CD14-positive monocyte (primary cell): ENCODE measurements at regions not wholly inside any gene's neighbourhood (a gene's known extent, or its start where the extent isn't known, plus 50 kb on each side); places are given as distances from the start of the nearest gene placed in this dataset.

Source experiments
- DNase-seq, 3 donors: peaks; one replicate each; pipeline ENCODE4 v3.0.0-alpha.2; 2011 to 2022
- H2AFZ ChIP-seq: 2 replicates; pipeline ENCODE4 v1.6.0; 2012; ENCODE audit warnings: mild to moderate bottlenecking, low read depth, low read length, inconsistent platforms; ENCODE audit not compliant: insufficient read depth, poor library complexity, severe bottlenecking
- H3K27ac ChIP-seq, 2 donors: 1 replicate in 1 of 2; 2 replicates in 1 of 2; pipeline ENCODE4 v1.5.1; 2012 to 2013; ENCODE audit warnings: low read length in 2 of 2, control low read depth in 1 of 2, inconsistent platforms in 1 of 2, low read depth in 1 of 2, mild to moderate bottlenecking in 1 of 2
- H3K27me3 ChIP-seq, 2 donors: one replicate each; pipeline versions ENCODE4 v1.6.0 to v1.6.1; 2011 to 2013; ENCODE audit warnings: low read length in 2 of 2; ENCODE audit not compliant: control insufficient read depth in 2 of 2, insufficient read depth in 2 of 2
- H3K36me3 ChIP-seq, 2 donors: replicated peaks in 1 of 2; 1 replicate in 1 of 2; 2 replicates in 1 of 2; pipeline versions ENCODE4 v1.5.1 to v1.6.1; 2012 to 2013; ENCODE audit warnings: low read length in 2 of 2, control low read depth in 1 of 2, inconsistent platforms in 1 of 2, mild to moderate bottlenecking in 1 of 2; ENCODE audit not compliant: insufficient read depth in 2 of 2, control insufficient read depth in 1 of 2
- H3K4me1 ChIP-seq, 2 donors: 1 replicate in 1 of 2; 2 replicates in 1 of 2; pipeline versions ENCODE4 v1.5.1 to v1.6.1; 2012 to 2013; ENCODE audit warnings: low read length in 2 of 2, control low read depth in 1 of 2, inconsistent platforms in 1 of 2, mild to moderate bottlenecking in 1 of 2, moderate library complexity in 1 of 2; ENCODE audit not compliant: insufficient read depth in 2 of 2, control insufficient read depth in 1 of 2
- H3K4me2 ChIP-seq: replicated peaks from 2 replicates; pipeline ENCODE3; 2012; ENCODE audit warnings: low read length, moderate library complexity, mild to moderate bottlenecking; ENCODE audit not compliant: poor library complexity, severe bottlenecking; ENCODE audit errors: extremely low read depth
- H3K4me3 ChIP-seq, 3 experiments: fragments of 200-600 bp in 1 of 3; sonication (generic) in 1 of 3; replicated peaks in 1 of 3; 1 replicate in 2 of 3; 2 replicates in 1 of 3; pipeline ENCODE4 v1.5.1; 2011 to 2013; ENCODE audit warnings: low read length in 3 of 3, mild to moderate bottlenecking in 3 of 3, control low read depth in 2 of 3, low read depth in 2 of 3, inconsistent platforms in 1 of 3, moderate library complexity in 1 of 3
- H3K79me2 ChIP-seq: 2 replicates; pipeline ENCODE4 v1.6.0; 2012; ENCODE audit warnings: mild to moderate bottlenecking, control low read depth, inconsistent platforms, low read length, moderate library complexity; ENCODE audit not compliant: insufficient read depth
- H3K9ac ChIP-seq: 2 replicates; pipeline ENCODE4 v1.6.0; 2017; ENCODE audit warnings: low read length, mild to moderate bottlenecking; ENCODE audit not compliant: insufficient read depth, poor library complexity, severe bottlenecking
- H3K9me3 ChIP-seq, 2 donors: replicated peaks in 1 of 2; 1 replicate in 1 of 2; 2 replicates in 1 of 2; pipeline versions ENCODE4 v1.5.1 to v1.6.1; 2012 to 2013; ENCODE audit warnings: low read length in 2 of 2, control low read depth in 1 of 2; ENCODE audit not compliant: control insufficient read depth in 1 of 2, insufficient read depth in 1 of 2
- H4K20me1 ChIP-seq: 2 replicates; pipeline ENCODE4 v1.6.0; 2012; ENCODE audit warnings: mild to moderate bottlenecking, low read length, control low read depth, moderate library complexity; ENCODE audit not compliant: insufficient read depth
- H3K27ac Mint-ChIP-seq, 7 donors: one replicate each; pipeline ENCODE4 v1.8.0; 2020; ENCODE audit warnings: mild to moderate bottlenecking in 7 of 7, mixed read lengths in 7 of 7, moderate library complexity in 6 of 7, inconsistent platforms in 2 of 7
- H3K27me3 Mint-ChIP-seq, 3 donors: one replicate each; pipeline ENCODE4 v1.8.0; 2021 to 2022; ENCODE audit warnings: low read depth in 3 of 3, mild to moderate bottlenecking in 3 of 3, mixed read lengths in 3 of 3, moderate library complexity in 3 of 3, inconsistent platforms in 1 of 3
- H3K36me3 Mint-ChIP-seq, 2 donors: one replicate each; pipeline ENCODE4 v1.8.0; 2020; ENCODE audit warnings: mixed read lengths in 2 of 2, inconsistent platforms in 1 of 2, mild to moderate bottlenecking in 1 of 2
- H3K4me1 Mint-ChIP-seq: one replicate; pipeline ENCODE4 v1.8.0; 2020; ENCODE audit warnings: mild to moderate bottlenecking, mixed read lengths
- H3K4me3 Mint-ChIP-seq, 2 donors: one replicate each; pipeline ENCODE4 v1.8.0; 2020; ENCODE audit warnings: mild to moderate bottlenecking in 2 of 2, mixed read lengths in 2 of 2, moderate library complexity in 1 of 2
- H3K9me3 Mint-ChIP-seq, 7 donors: one replicate each; pipeline ENCODE4 v1.8.0; 2020 to 2022; ENCODE audit warnings: mixed read lengths in 7 of 7, mild to moderate bottlenecking in 6 of 7, moderate library complexity in 6 of 7, inconsistent platforms in 2 of 7
- CTCF ChIP-seq: fragments of 200-600 bp; IDR thresholded peaks from one replicate; pipeline ENCODE4 v1.8.0; 2022; ENCODE audit warnings: antibody characterized with exemption, mild to moderate bottlenecking
- WGBS: methylation state at CpG from one replicate; pipeline ENCODE4 v1.1.5; 2013; ENCODE audit warnings: missing lambda C conversion rate; ENCODE audit not compliant: insufficient coverage; 5-methylcytosine and 5-hydroxymethylcytosine counted together
- intact Hi-C, 2 donors: fragments of 100-400 bp; cut with micrococcal nuclease; formaldehyde crosslinking; loops; one replicate each; pipeline versions ENCODE4 v1.15.0 to v1.15.1; 2023

- WGBS = 50% methylated on average over 1 of the region's 1 CpG
Observed at GRCh38 chr13:68905186-68905585, 1202.4 kb upstream of the ATXN8OS start.

DNA sequence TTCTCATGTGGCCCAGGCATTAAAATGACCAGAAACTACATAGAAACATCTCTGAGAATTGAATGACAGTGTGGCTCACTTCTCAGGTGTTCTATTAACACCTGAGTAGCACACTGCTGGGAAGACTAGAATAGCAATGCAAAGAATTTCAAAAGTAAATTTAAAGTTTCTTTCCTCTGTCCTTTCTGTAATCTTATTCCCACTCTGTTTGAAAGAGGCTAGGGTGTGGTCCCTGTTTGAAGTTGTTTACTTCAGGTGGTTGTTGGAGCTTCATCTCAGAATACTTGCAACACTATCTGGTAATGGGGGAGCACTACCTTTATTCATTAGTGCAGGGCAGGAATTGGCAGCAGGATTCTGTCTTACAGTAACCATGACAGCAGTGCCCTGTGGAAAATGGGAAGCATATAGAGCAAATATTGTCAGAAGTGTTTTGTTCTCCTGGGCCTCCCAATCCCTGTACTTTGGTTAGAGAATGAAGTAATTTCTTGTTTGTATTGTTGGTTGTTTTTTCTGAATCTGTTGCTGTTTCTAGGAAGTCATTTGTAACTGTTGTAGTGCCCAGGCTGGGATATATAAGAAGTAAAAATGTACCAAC, 1210.2 kb upstream of the ATXN8OS start:
- no peaks in the 10 kb centered on the region for H4K20me1 ChIP-seq
- Mint-ChIP-seq H3K9me3 (peaks cover 0 to 9% (median 3%) of the 10 kb centered on the region in 7 donors), H3K4me3 (no peak overlapping the region), H3K4me1 (no peaks in the 10 kb centered on the region), H3K27ac (no peak overlapping the region), H3K27me3 (peaks cover 0 to 2% (median 0%) of the 10 kb centered on the region in 3 donors), H3K36me3 (no peaks in the 10 kb centered on the region)
- no peak overlapping the region for H2AFZ ChIP-seq
- no peaks in the 10 kb centered on the region for H3K36me3 ChIP-seq
- DNase-seq = no peak
- no peak overlapping the region for H3K27ac ChIP-seq
- no peaks in the 10 kb centered on the region for H3K27me3 ChIP-seq
- H3K9me3 ChIP-seq = peaks cover 0 to 3% of the 10 kb centered on the region in 2 donors
- TF ChIP-seq CTCF = no peak
- no peaks in the 10 kb centered on the region for H3K4me1 ChIP-seq
- no peak overlapping the region for H3K4me2 ChIP-seq
- H3K79me2 ChIP-seq = no peaks in the 10 kb centered on the region
- intact Hi-C loops = no loop called here
- no peak overlapping the region for H3K4me3 ChIP-seq
- H3K9ac ChIP-seq = no peak overlapping the region

More at GRCh38 chr13:68905186-68905585, 1202.4 kb upstream of the ATXN8OS start:
- no peak for DNase-seq
- Histone ChIP-seq H3K27ac (no peak overlapping the region), H3K4me1 (no peaks in the 10 kb centered on the region), H3K9me3 (peaks cover 15 to 26% of the 10 kb centered on the region in 2 donors), H3K79me2 (no peaks in the 10 kb centered on the region), H3K27me3 (no peaks in the 10 kb centered on the region), H3K36me3 (no peaks in the 10 kb centered on the region), H3K4me3 (no peak overlapping the region), H4K20me1 (no peaks in the 10 kb centered on the region), H3K9ac (no peak overlapping the region), H2AFZ (no peak overlapping the region), H3K4me2 (no peak overlapping the region)
- Mint-ChIP-seq H3K27me3 (no peaks in the 10 kb centered on the region), H3K4me1 (no peaks in the 10 kb centered on the region), H3K4me3 (no peak overlapping the region), H3K36me3 (no peaks in the 10 kb centered on the region), H3K9me3 (peaks cover 7 to 20% (median 11%) of the 10 kb centered on the region in 7 donors), H3K27ac (no peak overlapping the region)
- no peak for TF ChIP-seq CTCF
- intact Hi-C loops = no loop called here
